GM23338 (cell line): ENCODE measurements at regions not wholly inside any gene's neighbourhood (a gene's known extent, or its start where the extent isn't known, plus 50 kb on each side); places are given as distances from the start of the nearest gene placed in this dataset.

Experiments
- ATAC-seq: fragments of 200-7000 bp; cut with Tn5 transposase; 3 replicates; pipeline ENCODE4 v1.9.1; 2020
- DNase-seq: peaks from one replicate; pipeline ENCODE4 v3.0.0-alpha.2; 2015; ENCODE audit warnings: low spot score
- H2AFZ ChIP-seq: fragments of 200-600 bp; sonication (generic); 2 replicates; pipeline ENCODE4 v1.8.0; 2016; ENCODE audit warnings: antibody characterized with exemption, mild to moderate bottlenecking, moderate library complexity
- H3F3A ChIP-seq: fragments of 200-600 bp; sonication (generic); replicated peaks from 2 replicates; pipeline ENCODE4 v1.8.0; 2017; ENCODE audit warnings: antibody characterized with exemption, mixed run types, low read depth
- H3K27ac ChIP-seq: fragments of 200-600 bp; sonication (generic); 2 replicates; pipeline ENCODE4 v1.6.1; 2016; ENCODE audit warnings: low read depth
- H3K27me3 ChIP-seq: fragments of 200-600 bp; sonication (generic); 2 replicates; pipeline ENCODE4 v1.8.0; 2016; ENCODE audit warnings: mild to moderate bottlenecking, mixed run types, moderate library complexity; ENCODE audit not compliant: insufficient read depth
- H3K36me3 ChIP-seq: fragments of 200-600 bp; sonication (generic); 2 replicates; pipeline ENCODE4 v1.8.0; 2016; ENCODE audit warnings: mild to moderate bottlenecking; ENCODE audit not compliant: insufficient read depth
- H3K4me1 ChIP-seq: fragments of 200-600 bp; sonication (generic); 2 replicates; pipeline ENCODE4 v1.8.0; 2016; ENCODE audit warnings: mild to moderate bottlenecking, moderate library complexity; ENCODE audit not compliant: insufficient read depth
- H3K4me2 ChIP-seq: fragments of 200-600 bp; sonication (generic); 2 replicates; pipeline ENCODE4 v1.7.1; 2017; ENCODE audit warnings: mixed run types
- H3K4me3 ChIP-seq: fragments of 200-600 bp; sonication (generic); 2 replicates; pipeline ENCODE4 v1.6.1; 2016; ENCODE audit warnings: mixed run types
- H3K79me2 ChIP-seq: fragments of 200-600 bp; sonication (generic); replicated peaks from 2 replicates; pipeline ENCODE4 v1.8.0; 2017; ENCODE audit warnings: mild to moderate bottlenecking; ENCODE audit not compliant: insufficient read depth
- H3K9me2 ChIP-seq: fragments of 200-600 bp; sonication (generic); 2 replicates; pipeline ENCODE4 v1.8.0; 2017; ENCODE audit not compliant: insufficient read depth
- H4K20me1 ChIP-seq: fragments of 200-600 bp; sonication (generic); replicated peaks from 2 replicates; pipeline ENCODE4 v1.8.0; 2017; ENCODE audit warnings: mild to moderate bottlenecking; ENCODE audit not compliant: insufficient read depth
- H3K27ac Mint-ChIP-seq: 2 replicates; pipeline ENCODE4 v1.8.0; 2020; ENCODE audit warnings: inconsistent platforms, mild to moderate bottlenecking, moderate library complexity, mixed read lengths
- H3K27me3 Mint-ChIP-seq: 3 replicates; pipeline ENCODE4 v1.8.0; 2022; ENCODE audit warnings: low read depth, mild to moderate bottlenecking, moderate library complexity, mixed read lengths, inconsistent platforms; ENCODE audit not compliant: insufficient read depth, poor library complexity
- H3K36me3 Mint-ChIP-seq: 3 replicates; pipeline ENCODE4 v1.8.0; 2021; ENCODE audit warnings: low read depth, mild to moderate bottlenecking, inconsistent platforms, moderate library complexity, mixed read lengths
- H3K4me1 Mint-ChIP-seq: 3 replicates; pipeline ENCODE4 v1.8.0; 2020; ENCODE audit warnings: mild to moderate bottlenecking, inconsistent platforms, mixed read lengths
- H3K4me3 Mint-ChIP-seq: 3 replicates; pipeline ENCODE4 v1.8.0; 2021; ENCODE audit warnings: moderate library complexity, mild to moderate bottlenecking, inconsistent platforms, mixed read lengths
- H3K9me3 Mint-ChIP-seq: 3 replicates; pipeline ENCODE4 v1.8.0; 2020; ENCODE audit warnings: moderate library complexity, mild to moderate bottlenecking, inconsistent platforms, mixed read lengths
- CREB1 ChIP-seq: fragments of 250-450 bp; sonication (Bioruptor Pico); IDR thresholded peaks from 2 replicates; pipeline ENCODE4 v1.5.0; 2020; ENCODE audit warnings: low read depth, mild to moderate bottlenecking, moderate library complexity
- EZH2phosphoT487 ChIP-seq: fragments of 200-600 bp; sonication (generic); IDR thresholded peaks from one replicate; pipeline ENCODE4 v1.8.1; 2018; ENCODE audit warnings: antibody characterized with exemption; ENCODE audit not compliant: unreplicated experiment
- JUNB ChIP-seq: IDR thresholded peaks from one replicate; pipeline ENCODE4 v1.6.1; 2016; ENCODE audit warnings: antibody characterized with exemption; ENCODE audit not compliant: unreplicated experiment
- NANOG ChIP-seq: IDR thresholded peaks from 2 replicates; pipeline ENCODE4 v1.6.1; 2016; ENCODE audit warnings: antibody characterized with exemption, borderline replicate concordance
- POLR2AphosphoS5 ChIP-seq: IDR thresholded peaks from 2 replicates; pipeline ENCODE4 v1.6.1; 2016; ENCODE audit warnings: antibody characterized with exemption, low read depth
- ZNF114 ChIP-seq: fragments of 250-450 bp; sonication (Bioruptor Pico); IDR thresholded peaks from 2 replicates; pipeline ENCODE4 v1.5.0; 2020; ENCODE audit warnings: mild to moderate bottlenecking, moderate library complexity
- ZNF331 ChIP-seq: fragments of 250-450 bp; sonication (Bioruptor Pico); IDR thresholded peaks from 2 replicates; pipeline ENCODE4 v1.5.0; 2020; ENCODE audit warnings: low read depth, mild to moderate bottlenecking, moderate library complexity
- TF ChIP-seq, protein P1 (sequence below): fragments of 250-450 bp; sonication (Bioruptor Pico); IDR thresholded peaks from 2 replicates; pipeline ENCODE4 v1.5.0; 2020; ENCODE audit warnings: mild to moderate bottlenecking, moderate library complexity
- TF ChIP-seq, protein P2 (sequence below): IDR thresholded peaks from one replicate; pipeline ENCODE4 v1.6.1; 2018; ENCODE audit warnings: antibody characterized with exemption; ENCODE audit not compliant: unreplicated experiment
- TF ChIP-seq, protein P3 (sequence below), 2 experiments: fragments of 200-600 bp in 1 of 2; sonication (generic) in 1 of 2; conservative IDR thresholded peaks; 2 replicates each; pipeline versions ENCODE4 v1.5.1 to v1.6.1; 2016 to 2017; ENCODE audit warnings: antibody characterized with exemption in 2 of 2, low read depth in 2 of 2, mild to moderate bottlenecking in 2 of 2, moderate library complexity in 1 of 2

DNA sequence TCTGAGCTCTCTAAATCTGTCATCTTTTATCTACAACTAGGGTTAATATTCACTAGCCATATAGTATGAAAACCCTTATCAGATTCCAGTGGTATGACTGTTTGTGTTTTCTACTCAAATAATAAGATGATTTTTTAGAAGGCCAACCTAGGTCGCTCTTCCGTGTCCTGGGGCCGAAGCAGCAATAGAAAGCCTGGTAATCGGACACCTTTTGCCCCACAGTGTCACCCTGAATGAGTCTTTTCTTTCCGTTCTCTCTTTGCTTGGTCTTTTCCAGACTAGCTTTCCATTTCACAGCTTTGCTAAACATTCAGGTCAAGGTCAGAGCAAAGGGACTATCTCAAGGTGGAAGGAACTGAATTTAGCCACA is 243.3 kb upstream of the ANKRD55 start:
- Histone ChIP-seq H3K4me2 (no peak overlapping the region), H3K4me1 (peaks cover 8% of the 10 kb centered on the region), H4K20me1 (no peaks in the 10 kb centered on the region), H3F3A (no peaks in the 10 kb centered on the region), H3K27me3 (peaks cover 28% of the 10 kb centered on the region), H3K79me2 (no peaks in the 10 kb centered on the region), H3K27ac (no peak overlapping the region), H3K4me3 (no peak overlapping the region), H3K36me3 (no peaks in the 10 kb centered on the region), H2AFZ (no peak overlapping the region), H3K9me2 (no peaks in the 10 kb centered on the region)
- no peak for TF ChIP-seq ZNF114 (CRISPR knock-in tag)
- no peak for TF ChIP-seq CREB1 (CRISPR knock-in tag)
- TF ChIP-seq, protein P1, sequence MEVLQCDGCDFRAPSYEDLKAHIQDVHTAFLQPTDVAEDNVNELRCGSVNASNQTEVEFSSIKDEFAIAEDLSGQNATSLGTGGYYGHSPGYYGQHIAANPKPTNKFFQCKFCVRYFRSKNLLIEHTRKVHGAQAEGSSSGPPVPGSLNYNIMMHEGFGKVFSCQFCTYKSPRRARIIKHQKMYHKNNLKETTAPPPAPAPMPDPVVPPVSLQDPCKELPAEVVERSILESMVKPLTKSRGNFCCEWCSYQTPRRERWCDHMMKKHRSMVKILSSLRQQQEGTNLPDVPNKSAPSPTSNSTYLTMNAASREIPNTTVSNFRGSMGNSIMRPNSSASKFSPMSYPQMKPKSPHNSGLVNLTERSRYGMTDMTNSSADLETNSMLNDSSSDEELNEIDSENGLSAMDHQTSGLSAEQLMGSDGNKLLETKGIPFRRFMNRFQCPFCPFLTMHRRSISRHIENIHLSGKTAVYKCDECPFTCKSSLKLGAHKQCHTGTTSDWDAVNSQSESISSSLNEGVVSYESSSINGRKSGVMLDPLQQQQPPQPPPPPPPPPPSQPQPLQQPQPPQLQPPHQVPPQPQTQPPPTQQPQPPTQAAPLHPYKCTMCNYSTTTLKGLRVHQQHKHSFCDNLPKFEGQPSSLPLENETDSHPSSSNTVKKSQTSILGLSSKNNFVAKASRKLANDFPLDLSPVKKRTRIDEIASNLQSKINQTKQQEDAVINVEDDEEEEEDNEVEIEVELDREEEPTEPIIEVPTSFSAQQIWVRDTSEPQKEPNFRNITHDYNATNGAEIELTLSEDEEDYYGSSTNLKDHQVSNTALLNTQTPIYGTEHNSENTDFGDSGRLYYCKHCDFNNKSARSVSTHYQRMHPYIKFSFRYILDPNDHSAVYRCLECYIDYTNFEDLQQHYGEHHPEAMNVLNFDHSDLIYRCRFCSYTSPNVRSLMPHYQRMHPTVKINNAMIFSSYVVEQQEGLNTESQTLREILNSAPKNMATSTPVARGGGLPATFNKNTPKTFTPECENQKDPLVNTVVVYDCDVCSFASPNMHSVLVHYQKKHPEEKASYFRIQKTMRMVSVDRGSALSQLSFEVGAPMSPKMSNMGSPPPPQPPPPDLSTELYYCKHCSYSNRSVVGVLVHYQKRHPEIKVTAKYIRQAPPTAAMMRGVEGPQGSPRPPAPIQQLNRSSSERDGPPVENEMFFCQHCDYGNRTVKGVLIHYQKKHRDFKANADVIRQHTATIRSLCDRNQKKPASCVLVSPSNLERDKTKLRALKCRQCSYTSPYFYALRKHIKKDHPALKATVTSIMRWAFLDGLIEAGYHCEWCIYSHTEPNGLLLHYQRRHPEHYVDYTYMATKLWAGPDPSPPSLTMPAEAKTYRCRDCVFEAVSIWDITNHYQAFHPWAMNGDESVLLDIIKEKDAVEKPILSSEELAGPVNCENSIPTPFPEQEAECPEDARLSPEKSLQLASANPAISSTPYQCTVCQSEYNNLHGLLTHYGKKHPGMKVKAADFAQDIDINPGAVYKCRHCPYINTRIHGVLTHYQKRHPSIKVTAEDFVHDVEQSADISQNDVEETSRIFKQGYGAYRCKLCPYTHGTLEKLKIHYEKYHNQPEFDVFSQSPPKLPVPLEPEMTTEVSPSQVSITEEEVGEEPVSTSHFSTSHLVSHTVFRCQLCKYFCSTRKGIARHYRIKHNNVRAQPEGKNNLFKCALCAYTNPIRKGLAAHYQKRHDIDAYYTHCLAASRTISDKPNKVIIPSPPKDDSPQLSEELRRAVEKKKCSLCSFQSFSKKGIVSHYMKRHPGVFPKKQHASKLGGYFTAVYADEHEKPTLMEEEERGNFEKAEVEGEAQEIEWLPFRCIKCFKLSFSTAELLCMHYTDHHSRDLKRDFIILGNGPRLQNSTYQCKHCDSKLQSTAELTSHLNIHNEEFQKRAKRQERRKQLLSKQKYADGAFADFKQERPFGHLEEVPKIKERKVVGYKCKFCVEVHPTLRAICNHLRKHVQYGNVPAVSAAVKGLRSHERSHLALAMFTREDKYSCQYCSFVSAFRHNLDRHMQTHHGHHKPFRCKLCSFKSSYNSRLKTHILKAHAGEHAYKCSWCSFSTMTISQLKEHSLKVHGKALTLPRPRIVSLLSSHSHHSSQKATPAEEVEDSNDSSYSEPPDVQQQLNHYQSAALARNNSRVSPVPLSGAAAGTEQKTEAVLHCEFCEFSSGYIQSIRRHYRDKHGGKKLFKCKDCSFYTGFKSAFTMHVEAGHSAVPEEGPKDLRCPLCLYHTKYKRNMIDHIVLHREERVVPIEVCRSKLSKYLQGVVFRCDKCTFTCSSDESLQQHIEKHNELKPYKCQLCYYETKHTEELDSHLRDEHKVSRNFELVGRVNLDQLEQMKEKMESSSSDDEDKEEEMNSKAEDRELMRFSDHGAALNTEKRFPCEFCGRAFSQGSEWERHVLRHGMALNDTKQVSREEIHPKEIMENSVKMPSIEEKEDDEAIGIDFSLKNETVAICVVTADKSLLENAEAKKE (CRISPR knock-in tag) = no peak
- no peak for TF ChIP-seq POLR2AphosphoS5
- TF ChIP-seq NANOG = no peak
- TF ChIP-seq, protein P2, sequence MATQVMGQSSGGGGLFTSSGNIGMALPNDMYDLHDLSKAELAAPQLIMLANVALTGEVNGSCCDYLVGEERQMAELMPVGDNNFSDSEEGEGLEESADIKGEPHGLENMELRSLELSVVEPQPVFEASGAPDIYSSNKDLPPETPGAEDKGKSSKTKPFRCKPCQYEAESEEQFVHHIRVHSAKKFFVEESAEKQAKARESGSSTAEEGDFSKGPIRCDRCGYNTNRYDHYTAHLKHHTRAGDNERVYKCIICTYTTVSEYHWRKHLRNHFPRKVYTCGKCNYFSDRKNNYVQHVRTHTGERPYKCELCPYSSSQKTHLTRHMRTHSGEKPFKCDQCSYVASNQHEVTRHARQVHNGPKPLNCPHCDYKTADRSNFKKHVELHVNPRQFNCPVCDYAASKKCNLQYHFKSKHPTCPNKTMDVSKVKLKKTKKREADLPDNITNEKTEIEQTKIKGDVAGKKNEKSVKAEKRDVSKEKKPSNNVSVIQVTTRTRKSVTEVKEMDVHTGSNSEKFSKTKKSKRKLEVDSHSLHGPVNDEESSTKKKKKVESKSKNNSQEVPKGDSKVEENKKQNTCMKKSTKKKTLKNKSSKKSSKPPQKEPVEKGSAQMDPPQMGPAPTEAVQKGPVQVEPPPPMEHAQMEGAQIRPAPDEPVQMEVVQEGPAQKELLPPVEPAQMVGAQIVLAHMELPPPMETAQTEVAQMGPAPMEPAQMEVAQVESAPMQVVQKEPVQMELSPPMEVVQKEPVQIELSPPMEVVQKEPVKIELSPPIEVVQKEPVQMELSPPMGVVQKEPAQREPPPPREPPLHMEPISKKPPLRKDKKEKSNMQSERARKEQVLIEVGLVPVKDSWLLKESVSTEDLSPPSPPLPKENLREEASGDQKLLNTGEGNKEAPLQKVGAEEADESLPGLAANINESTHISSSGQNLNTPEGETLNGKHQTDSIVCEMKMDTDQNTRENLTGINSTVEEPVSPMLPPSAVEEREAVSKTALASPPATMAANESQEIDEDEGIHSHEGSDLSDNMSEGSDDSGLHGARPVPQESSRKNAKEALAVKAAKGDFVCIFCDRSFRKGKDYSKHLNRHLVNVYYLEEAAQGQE = no peak
- TF ChIP-seq JUNB = no peak
- no peak for TF ChIP-seq ZNF331
- TF ChIP-seq, protein P3, sequence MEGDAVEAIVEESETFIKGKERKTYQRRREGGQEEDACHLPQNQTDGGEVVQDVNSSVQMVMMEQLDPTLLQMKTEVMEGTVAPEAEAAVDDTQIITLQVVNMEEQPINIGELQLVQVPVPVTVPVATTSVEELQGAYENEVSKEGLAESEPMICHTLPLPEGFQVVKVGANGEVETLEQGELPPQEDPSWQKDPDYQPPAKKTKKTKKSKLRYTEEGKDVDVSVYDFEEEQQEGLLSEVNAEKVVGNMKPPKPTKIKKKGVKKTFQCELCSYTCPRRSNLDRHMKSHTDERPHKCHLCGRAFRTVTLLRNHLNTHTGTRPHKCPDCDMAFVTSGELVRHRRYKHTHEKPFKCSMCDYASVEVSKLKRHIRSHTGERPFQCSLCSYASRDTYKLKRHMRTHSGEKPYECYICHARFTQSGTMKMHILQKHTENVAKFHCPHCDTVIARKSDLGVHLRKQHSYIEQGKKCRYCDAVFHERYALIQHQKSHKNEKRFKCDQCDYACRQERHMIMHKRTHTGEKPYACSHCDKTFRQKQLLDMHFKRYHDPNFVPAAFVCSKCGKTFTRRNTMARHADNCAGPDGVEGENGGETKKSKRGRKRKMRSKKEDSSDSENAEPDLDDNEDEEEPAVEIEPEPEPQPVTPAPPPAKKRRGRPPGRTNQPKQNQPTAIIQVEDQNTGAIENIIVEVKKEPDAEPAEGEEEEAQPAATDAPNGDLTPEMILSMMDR (conservative IDR thresholded peaks at IDR 0.05; ENCODE audit: low read depth in 2 of 2) = no peak
- no peak for TF ChIP-seq EZH2phosphoT487
- Mint-ChIP-seq H3K4me3 (no peak overlapping the region), H3K27me3 (peaks cover 12% of the 10 kb centered on the region), H3K4me1 (peaks cover 10% of the 10 kb centered on the region), H3K36me3 (no peaks in the 10 kb centered on the region), H3K9me3 (no peaks in the 10 kb centered on the region; the same call in 2 of the 3 replicates), H3K27ac (no peak overlapping the region)
- DNase-seq (no peak), ATAC-seq (no peak)
